Fibroblast of lung (primary cell): ENCODE measurements at regions not wholly inside any gene's neighbourhood (a gene's known extent, or its start where the extent isn't known, plus 50 kb on each side); places are given as distances from the start of the nearest gene placed in this dataset.

Experiments
- DNase-seq, 2 donors: peaks; one replicate each; pipeline versions ENCODE4 v3.0.0 to v3.0.0-alpha.2; 2010; ENCODE audit warnings: low read depth in 2 of 2
- H2AFZ ChIP-seq: 2 replicates; pipeline ENCODE4 v1.5.1; 2012; ENCODE audit warnings: low read length, control low read depth, inconsistent platforms
- H3K27ac ChIP-seq: 2 replicates; pipeline ENCODE4 v1.5.1; 2011; ENCODE audit warnings: low read length, control low read depth; ENCODE audit not compliant: insufficient read depth
- H3K27me3 ChIP-seq: 2 replicates; pipeline ENCODE4 v1.5.1; 2011; ENCODE audit warnings: mild to moderate bottlenecking, low read length; ENCODE audit not compliant: control insufficient read depth, insufficient read depth
- H3K36me3 ChIP-seq: 2 replicates; pipeline ENCODE4 v1.5.1; 2011; ENCODE audit warnings: low read length; ENCODE audit not compliant: control insufficient read depth, insufficient read depth
- H3K4me1 ChIP-seq: 2 replicates; pipeline ENCODE4 v1.5.1; 2011; ENCODE audit warnings: low read length; ENCODE audit not compliant: control insufficient read depth, insufficient read depth; ENCODE audit errors: extremely low read depth
- H3K4me2 ChIP-seq: 2 replicates; pipeline ENCODE4 v1.5.1; 2011; ENCODE audit warnings: low read length, control low read depth; ENCODE audit not compliant: insufficient read depth; ENCODE audit errors: extremely low read depth
- H3K4me3 ChIP-seq, 4 experiments: fragments of 200-600 bp in 1 of 4; sonication (generic) in 1 of 4; replicated peaks in 1 of 4; 2 replicates each; pipeline ENCODE4 v1.5.1; 2011 to 2016; ENCODE audit warnings: low read length in 4 of 4, low read depth in 3 of 4, mild to moderate bottlenecking in 3 of 4, control low read depth in 2 of 4, inconsistent platforms in 1 of 4, mixed read lengths in 1 of 4; ENCODE audit not compliant: insufficient read depth in 1 of 4; ENCODE audit errors: control extremely low read depth in 1 of 4
- H3K79me2 ChIP-seq: 2 replicates; pipeline ENCODE4 v1.5.1; 2012; ENCODE audit warnings: mild to moderate bottlenecking, low read length, inconsistent platforms; ENCODE audit not compliant: control insufficient read depth, insufficient read depth
- H3K9ac ChIP-seq: 2 replicates; pipeline ENCODE4 v1.5.1; 2011; ENCODE audit warnings: mild to moderate bottlenecking, low read length, control low read depth; ENCODE audit not compliant: insufficient read depth
- H3K9me3 ChIP-seq: 2 replicates; pipeline ENCODE4 v1.5.1; 2012; ENCODE audit warnings: low read depth, low read length; ENCODE audit not compliant: control insufficient read depth, insufficient read depth
- H4K20me1 ChIP-seq: 2 replicates; pipeline ENCODE4 v1.5.1; 2011; ENCODE audit warnings: low read length; ENCODE audit not compliant: control insufficient read depth, insufficient read depth; ENCODE audit errors: extremely low read depth
- CTCF ChIP-seq, 2 donors: IDR thresholded peaks in 1 of 2; conservative IDR thresholded peaks in 1 of 2; 1 replicate in 1 of 2; 2 replicates in 1 of 2; pipeline ENCODE4 v1.5.1; 2011 to 2012; ENCODE audit warnings: low read length in 2 of 2, control low read depth in 1 of 2, inconsistent platforms in 1 of 2, low read depth in 1 of 2, mild to moderate bottlenecking in 1 of 2
- EZH2 ChIP-seq: IDR thresholded peaks from 2 replicates; pipeline ENCODE4 v1.5.1; 2012; ENCODE audit warnings: low read length, control low read depth, mild to moderate bottlenecking; ENCODE audit errors: missing control alignments

- no peak overlapping the region for H3K27ac ChIP-seq
- H3K36me3 ChIP-seq = no peaks in the 10 kb centered on the region
- H3K27me3 ChIP-seq = no peaks in the 10 kb centered on the region
- no peaks in the 10 kb centered on the region for H3K9me3 ChIP-seq
- H2AFZ ChIP-seq = no peak overlapping the region
- TF ChIP-seq CTCF (conservative IDR thresholded peaks at IDR 0.05 in 1 of 2, IDR thresholded peaks at IDR 0.05 in 1 of 2; ENCODE audit: low read depth in 1 of 2, low read length in 2 of 2) (no peak), EZH2 (no peak)
- H4K20me1 ChIP-seq = no peaks in the 10 kb centered on the region
- H3K4me1 ChIP-seq = no peaks in the 10 kb centered on the region
- H3K4me3 ChIP-seq = no peak overlapping the region
- H3K4me2 ChIP-seq = no peak overlapping the region
- H3K9ac ChIP-seq = no peak overlapping the region
- no peaks in the 10 kb centered on the region for H3K79me2 ChIP-seq
- no peak for DNase-seq
Observed at GRCh38 chr2:4618141-4618540, 914.8 kb downstream of the DCDC2C start.

GRCh38 chr2:4618630-4619228, 915.4 kb downstream of the DCDC2C start:
- DNase-seq = no peak
- H3K4me3 ChIP-seq = no peak overlapping the region
- no peak overlapping the region for H2AFZ ChIP-seq
- no peak overlapping the region for H3K27ac ChIP-seq
- no peaks in the 10 kb centered on the region for H3K4me1 ChIP-seq
- no peaks in the 10 kb centered on the region for H3K36me3 ChIP-seq
- no peaks in the 10 kb centered on the region for H4K20me1 ChIP-seq
- TF ChIP-seq CTCF (conservative IDR thresholded peaks at IDR 0.05 in 1 of 2, IDR thresholded peaks at IDR 0.05 in 1 of 2; ENCODE audit: low read depth in 1 of 2, low read length in 2 of 2) = no peak
- TF ChIP-seq EZH2 = no peak
- no peaks in the 10 kb centered on the region for H3K27me3 ChIP-seq
- no peaks in the 10 kb centered on the region for H3K79me2 ChIP-seq
- no peak overlapping the region for H3K9ac ChIP-seq
- H3K9me3 ChIP-seq = no peaks in the 10 kb centered on the region
- no peak overlapping the region for H3K4me2 ChIP-seq

GRCh38 chr2:4628998-4629501, 925.7 kb downstream of the DCDC2C start:
- H3K79me2 ChIP-seq = no peaks in the 10 kb centered on the region
- no peak for DNase-seq
- H3K27ac ChIP-seq = no peak overlapping the region
- H3K27me3 ChIP-seq = no peaks in the 10 kb centered on the region
- H3K4me2 ChIP-seq = no peak overlapping the region
- no peak for TF ChIP-seq EZH2
- no peak for TF ChIP-seq CTCF (conservative IDR thresholded peaks at IDR 0.05 in 1 of 2, IDR thresholded peaks at IDR 0.05 in 1 of 2; ENCODE audit: low read depth in 1 of 2, low read length in 2 of 2)
- no peak overlapping the region for H3K4me3 ChIP-seq
- H3K9me3 ChIP-seq = no peaks in the 10 kb centered on the region
- H3K36me3 ChIP-seq = no peaks in the 10 kb centered on the region
- H3K9ac ChIP-seq = no peak overlapping the region
- H3K4me1 ChIP-seq = no peaks in the 10 kb centered on the region
- no peak overlapping the region for H2AFZ ChIP-seq
- no peaks in the 10 kb centered on the region for H4K20me1 ChIP-seq
